ENCODE measurements at regions not wholly inside any gene's neighbourhood (a gene's known extent, or its start where the extent isn't known, plus 50 kb on each side); places are given as distances from the start of the nearest gene placed in this dataset.

- TF ChIP-seq KAT8 (IDR thresholded peaks at IDR 0.05; ENCODE audit: low read depth) = no peak
- TF ChIP-seq HMGXB4 (CRISPR knock-in tag; IDR thresholded peaks at IDR 0.05) = no peak
- no peak for TF ChIP-seq CTCF (IDR thresholded peaks at IDR 0.05 in 2 of 3, conservative IDR thresholded peaks at IDR 0.05 in 1 of 3; ENCODE audit: insufficient read depth in 2 of 3, low read depth in 1 of 3, low read length in 3 of 3)
- no peak for TF ChIP-seq GABPA (tag; conservative IDR thresholded peaks at IDR 0.05; ENCODE audit: low read depth)
- TF ChIP-seq BACH1 (tag; IDR thresholded peaks at IDR 0.05) = no peak
- no peak for TF ChIP-seq SMARCC2 (IDR thresholded peaks at IDR 0.05; ENCODE audit: low read depth)
- TF ChIP-seq BMI1 (IDR thresholded peaks at IDR 0.05; ENCODE audit: low read length) = no peak
- no peak for TF ChIP-seq NFIC (IDR thresholded peaks at IDR 0.05)
- no peak for TF ChIP-seq ATF2 (CRISPR knock-in tag; IDR thresholded peaks at IDR 0.05)
- no peak for TF ChIP-seq MXI1 (IDR thresholded peaks at IDR 0.05; ENCODE audit: low read depth, low read length)
Observed at GRCh38 chr2:122183890-122184289, 428.4 kb downstream of the TSN start.
